GM18499 (cell line): ENCODE measurements at regions not wholly inside any gene's neighbourhood (a gene's known extent, or its start where the extent isn't known, plus 50 kb on each side); places are given as distances from the start of the nearest gene placed in this dataset.
"Not testable (repeated sequence)": the region's sequence is repeated elsewhere in the genome, so short reads cannot be mapped to it uniquely, and the experiment has no call there.

Experiments used
- ATAC-seq: cut with Tn5 transposase; IDR thresholded peaks from one replicate; pipeline ENCODE4 v1.9.1; 2021; ENCODE audit warnings: moderate number of reproducible peaks; ENCODE audit not compliant: insufficient read depth, unreplicated experiment

DNA sequence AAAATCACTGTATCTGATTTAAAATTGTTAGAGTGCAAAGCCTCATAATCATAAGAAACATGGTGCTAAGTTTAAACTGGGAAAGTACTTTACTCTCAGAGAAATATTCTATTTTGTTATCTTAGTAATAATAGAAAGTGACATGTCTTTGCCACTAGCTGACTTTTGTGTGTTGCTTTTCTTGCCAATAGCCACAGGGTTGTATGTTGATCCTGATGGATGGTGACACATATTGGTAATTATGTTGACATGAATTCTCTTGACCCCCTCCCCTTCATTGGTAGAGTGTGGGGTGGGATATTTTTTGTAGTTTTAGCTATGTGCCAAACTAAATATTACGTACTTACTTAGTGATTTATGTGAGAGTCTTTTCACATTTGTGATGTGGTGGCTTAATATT, 103.1 kb upstream of the MAP9 start:
- ATAC-seq: no peak

DNA sequence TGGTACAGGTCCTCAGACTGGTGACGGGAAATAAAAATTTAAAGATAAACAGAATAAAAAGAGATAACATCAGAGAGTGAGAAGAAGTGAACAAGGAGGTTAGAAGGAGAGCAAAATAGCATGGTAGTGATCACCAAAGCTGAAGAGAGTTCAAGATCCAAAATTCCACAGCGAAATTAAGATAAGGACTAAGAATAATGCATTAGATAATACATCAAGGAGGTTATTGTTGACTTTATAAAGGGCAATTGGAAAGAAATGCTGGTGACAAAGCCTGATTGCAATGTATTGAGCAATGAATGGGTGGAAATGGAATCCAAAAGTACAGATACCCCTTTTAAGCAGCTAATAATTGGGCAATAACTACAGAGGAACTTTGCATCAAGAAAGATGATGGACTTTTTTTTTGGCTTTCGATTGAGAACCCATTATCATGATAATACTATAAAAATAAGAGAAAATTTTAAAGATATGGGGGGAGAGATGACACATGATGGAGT, 101.6 kb upstream of the MAP9 start:
- ATAC-seq: no peak

- ATAC-seq: no peak
Measured at GRCh38 chr4:155474758-155475157, 98.0 kb upstream of the MAP9 start.

GRCh38 chr4:155473420-155474095, 96.8 kb upstream of the MAP9 start:
- ATAC-seq: no peak

DNA sequence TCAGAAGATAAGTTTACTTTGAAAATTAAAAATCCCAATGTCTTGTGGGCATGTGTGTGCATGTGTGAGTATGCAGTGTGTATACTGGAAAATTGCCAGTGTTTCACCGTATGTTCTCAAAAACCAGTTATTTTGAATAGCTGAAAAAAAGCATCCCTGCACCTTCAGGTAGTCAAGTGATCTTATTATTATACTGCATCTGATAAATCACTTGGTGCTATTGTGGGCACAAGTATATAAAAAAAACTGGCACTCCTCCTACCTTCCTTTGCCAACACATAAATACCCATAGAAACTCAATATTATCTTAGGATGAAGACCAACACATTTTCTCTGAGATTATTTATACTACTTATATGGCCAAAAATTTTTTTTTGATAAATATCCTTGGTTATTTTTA, 91.5 kb upstream of the MAP9 start:
- ATAC-seq: no peak

DNA sequence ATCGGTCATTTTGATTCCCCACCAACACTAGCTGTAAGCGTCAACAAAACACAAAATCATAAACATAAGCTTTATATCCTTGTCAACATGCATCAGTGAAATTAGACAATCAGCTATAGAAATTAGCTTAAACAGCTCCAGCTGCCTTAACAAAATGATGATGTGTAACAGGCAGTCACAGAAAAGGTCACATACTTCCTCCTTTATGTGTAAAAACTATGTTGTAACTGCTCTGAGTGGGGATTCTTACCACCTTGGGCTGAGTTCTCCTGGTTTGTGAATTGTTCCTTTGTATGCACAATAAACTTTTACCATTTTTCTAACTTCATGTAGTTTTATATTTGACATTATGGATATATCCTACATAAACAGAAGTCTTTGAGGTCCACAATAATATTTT, 73.9 kb upstream of the MAP9 start:
- ATAC-seq: no peak

DNA sequence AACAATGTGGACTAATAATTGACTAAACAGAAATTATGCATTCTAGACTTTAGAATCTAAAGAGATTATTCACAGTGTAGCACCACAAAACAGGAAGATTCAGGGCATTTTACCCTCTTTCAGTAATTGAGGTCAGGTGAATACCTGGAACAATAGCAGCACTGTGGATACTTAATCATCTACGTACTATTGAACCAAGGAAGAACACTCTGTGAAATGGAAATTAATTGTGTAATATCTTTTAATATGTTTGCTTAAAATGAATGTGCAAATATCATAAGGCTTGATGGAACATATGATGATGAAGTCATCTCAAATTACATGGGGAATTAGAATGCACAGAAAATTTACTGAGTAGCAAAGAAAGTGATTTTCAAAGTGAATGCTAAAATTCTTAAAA, 68.5 kb upstream of the MAP9 start:
- no peak for ATAC-seq

GRCh38 chr4:155444721-155445120, 68.0 kb upstream of the MAP9 start:
- ATAC-seq: no peak

DNA sequence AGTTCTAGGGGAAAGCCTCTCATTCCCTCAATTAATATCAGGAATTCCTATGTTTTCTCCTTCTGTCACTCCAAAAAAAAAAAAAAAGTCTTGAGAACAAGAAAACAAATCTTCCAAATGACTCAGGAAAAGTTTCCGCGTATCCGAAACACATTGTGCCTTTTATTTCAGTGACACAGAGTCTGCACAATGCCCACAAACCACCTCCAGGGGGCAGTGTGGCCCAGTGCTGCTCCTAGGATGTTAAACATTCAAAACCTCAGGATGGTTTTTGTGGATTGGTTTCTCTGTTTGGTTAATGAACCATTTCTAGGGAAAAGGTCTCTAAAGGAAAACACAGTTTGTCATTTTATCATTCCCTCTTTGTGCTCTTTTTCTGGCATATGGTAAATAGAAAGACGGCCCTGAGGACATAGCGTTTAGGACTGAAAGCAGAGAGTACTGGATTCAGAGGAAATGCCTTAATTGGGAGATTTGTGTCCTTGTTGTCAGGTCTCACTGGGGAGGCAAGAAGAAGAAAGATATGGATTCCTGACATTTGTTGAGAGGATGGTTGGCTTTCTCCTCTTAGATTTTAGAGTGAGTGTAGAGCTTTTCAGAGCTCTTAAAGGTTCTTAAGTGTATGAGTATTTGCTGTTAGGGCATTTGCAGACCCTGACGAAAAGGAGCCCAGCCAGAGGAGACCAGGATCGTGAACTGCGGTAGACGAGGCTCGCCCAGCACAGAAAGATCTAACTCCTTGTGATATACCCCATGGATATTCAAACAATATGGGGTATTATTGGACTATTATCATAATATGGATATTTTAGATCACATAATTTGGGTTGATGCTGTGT, 65.7 kb upstream of the MAP9 start:
- no peak for ATAC-seq

- ATAC-seq: no peak
Measured at GRCh38 chr4:155441475-155441874, 64.7 kb upstream of the MAP9 start.

GRCh38 chr4:155439760-155440159, 63.0 kb upstream of the MAP9 start:
- not testable (repeated sequence) for ATAC-seq

DNA sequence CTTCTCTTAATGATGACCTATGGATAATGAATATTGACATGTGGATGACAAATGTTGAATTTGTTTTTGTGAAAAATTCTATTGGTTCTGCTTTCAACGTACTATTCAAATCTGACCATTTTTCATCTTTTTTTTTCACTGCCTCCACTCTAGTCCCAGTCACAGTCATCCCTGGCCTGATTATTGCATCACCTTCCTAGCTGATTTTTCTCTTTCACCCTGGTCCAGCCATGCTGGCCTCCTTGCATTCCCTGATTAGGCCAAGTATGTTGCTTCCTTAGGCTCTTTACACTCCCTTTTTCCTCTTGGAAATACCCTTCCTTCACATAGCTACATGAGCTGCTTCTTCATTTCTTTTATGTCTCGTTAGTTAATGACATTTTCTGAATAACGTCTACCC, 58.1 kb upstream of the MAP9 start:
- ATAC-seq: no peak

DNA sequence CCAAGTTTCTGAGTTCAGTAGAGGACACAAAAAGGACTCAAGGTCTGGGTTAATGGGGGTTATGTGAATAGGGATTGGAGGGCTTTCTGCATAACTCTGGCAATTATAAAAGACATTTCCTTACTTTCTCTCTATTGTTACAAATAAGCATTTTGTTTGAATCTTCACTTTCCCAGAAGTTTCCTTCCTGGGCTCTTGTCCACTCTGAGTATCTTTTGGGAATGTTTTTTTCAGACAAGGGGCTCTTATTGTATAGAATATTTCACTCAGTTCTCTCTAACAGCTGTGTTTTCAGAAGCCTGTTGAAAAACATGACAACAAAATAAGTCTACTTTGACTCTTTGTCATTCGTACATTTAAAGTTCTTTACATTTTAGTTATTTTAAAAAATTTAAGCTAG, 57.6 kb upstream of the MAP9 start:
- no peak for ATAC-seq

DNA sequence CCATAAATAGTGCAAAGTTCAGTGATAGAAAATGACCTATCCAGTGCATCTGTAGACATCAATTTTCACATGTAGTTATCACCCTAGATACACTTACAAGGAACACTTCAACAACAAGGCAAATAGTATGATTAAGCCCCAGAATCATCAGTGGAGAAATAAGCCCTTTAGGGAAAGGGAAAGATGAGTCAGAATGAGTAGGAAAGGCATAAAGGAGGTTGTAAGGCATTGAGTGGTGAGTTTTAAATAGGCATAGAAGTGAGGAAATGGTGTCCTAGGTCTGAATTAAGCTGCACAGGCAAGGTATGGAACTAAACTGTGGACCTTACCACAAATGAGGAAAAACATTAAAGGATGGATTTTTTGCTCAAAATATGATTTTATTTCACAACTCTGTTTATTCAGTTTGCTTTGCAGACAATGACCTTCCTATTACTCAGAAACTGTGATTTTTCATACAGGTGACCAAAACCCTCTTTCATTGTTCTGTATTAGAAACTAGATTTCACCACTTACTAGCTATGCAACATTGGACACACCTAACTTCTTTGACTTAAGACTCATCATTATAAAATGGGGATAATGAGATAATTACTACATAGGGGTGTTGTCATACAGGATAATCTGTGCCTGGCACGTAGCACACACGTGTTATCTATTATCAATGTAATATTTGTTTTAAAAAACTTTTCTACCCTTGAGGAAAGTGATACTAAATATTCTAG, 57.0 kb upstream of the MAP9 start:
- no peak for ATAC-seq

GRCh38 chr4:155430895-155431795, 54.4 kb upstream of the MAP9 start:
- no peak for ATAC-seq

GRCh38 chr4:155428128-155428527, 51.4 kb upstream of the MAP9 start:
- no peak for ATAC-seq

GRCh38 chr4:155426953-155427352, 50.2 kb upstream of the MAP9 start:
- ATAC-seq: no peak
